GM18502 (cell line): ENCODE measurements at regions not wholly inside any gene's neighbourhood (a gene's known extent, or its start where the extent isn't known, plus 50 kb on each side); places are given as distances from the start of the nearest gene placed in this dataset.

ENCODE experiments used
- ATAC-seq: cut with Tn5 transposase; IDR thresholded peaks from one replicate; pipeline ENCODE4 v1.9.1; 2021; ENCODE audit warnings: mild to moderate bottlenecking; ENCODE audit not compliant: unreplicated experiment, poor library complexity

DNA sequence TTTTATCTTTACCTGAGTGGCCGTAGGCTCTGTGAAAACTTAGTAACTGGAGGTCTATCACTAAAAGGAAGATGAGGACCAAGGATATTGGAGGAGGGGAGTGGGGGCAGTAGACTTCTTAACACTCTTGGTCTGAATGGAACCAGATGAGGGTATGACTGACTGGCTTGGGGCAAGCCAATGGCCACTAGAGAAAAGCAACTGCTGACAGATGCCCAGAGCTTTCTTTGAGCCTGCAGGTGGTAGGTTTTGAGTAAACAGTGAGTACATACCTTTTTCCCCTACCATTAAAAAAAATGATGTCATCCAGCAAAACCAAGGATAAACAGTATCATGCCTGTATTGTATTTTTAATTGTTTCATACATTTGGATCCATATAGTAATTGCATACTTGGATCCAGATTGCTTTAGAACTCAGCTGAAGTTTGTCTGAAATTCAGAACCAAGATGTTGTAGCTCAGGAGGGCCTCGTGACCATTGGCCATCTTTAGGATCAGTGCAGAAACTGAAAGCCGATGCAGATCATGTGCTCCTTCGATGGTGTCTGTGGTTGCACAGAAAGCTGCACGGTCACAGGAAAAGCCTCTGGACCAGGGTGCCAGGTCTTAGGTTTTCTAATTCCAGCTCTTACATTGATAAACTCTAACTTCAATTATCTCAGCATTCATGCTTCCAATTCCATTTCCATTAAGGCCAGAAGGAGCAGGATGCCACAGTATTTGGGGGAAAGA, 131.0 kb downstream of the PDGFRA start:
- ATAC-seq = no peak

DNA sequence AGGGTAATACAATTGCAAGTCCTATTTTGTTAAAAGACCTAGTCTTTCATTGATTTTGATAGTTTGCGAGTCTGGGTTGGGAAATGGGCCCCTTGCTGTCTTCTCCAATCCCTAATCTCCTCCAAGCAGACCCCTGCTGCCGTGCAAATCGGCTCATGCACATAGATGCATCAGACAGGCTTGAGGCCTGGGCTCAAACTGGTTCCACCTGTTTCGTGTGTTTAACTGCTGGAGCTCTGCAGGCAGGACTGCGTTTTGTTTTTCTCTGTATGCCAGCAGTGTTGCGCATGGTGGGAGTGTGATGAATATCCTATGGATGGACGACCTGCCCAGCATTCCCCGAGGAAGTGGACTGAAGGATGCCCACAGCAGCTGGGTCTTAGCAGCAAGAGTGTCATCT, 133.9 kb downstream of the PDGFRA start:
- no peak for ATAC-seq

DNA sequence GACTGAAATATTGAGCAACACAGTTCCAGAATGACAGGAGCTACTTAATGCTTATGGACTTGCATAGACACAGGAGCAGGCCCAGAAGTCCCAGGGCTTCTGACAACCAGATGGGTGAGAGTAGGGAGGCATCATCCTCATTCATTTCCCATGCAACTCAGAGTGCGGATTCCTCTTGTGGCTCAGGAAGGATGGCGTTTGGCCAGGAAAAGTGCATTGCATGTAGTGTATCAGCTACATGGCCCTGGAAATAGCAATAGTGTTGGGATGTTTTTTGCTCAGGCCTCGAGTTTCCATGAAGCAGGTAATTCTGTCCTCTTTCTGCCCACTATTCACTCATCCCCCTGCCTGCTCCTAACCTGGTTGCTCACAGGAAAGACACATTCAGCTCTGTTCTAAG, 136.6 kb downstream of the PDGFRA start:
- ATAC-seq = no peak

DNA sequence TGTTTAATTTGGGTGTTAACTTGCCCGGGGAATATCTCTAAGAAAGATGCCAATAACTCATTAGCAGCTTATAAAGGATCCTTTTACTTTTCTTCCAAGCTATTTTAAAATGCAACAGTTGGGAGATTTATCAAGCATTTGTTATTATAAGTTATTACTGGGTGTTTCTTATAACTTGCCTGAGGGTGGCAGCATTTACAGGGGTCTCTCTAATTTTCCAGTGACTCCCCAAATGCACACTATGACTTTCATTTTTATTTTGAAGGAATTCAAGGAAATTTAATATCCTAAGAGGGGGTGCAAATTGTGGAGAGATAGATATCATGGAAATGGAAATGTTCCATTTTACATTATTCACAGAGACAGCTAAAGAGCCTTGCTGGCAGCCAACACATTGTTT, 138.0 kb downstream of the PDGFRA start:
- no peak for ATAC-seq

DNA sequence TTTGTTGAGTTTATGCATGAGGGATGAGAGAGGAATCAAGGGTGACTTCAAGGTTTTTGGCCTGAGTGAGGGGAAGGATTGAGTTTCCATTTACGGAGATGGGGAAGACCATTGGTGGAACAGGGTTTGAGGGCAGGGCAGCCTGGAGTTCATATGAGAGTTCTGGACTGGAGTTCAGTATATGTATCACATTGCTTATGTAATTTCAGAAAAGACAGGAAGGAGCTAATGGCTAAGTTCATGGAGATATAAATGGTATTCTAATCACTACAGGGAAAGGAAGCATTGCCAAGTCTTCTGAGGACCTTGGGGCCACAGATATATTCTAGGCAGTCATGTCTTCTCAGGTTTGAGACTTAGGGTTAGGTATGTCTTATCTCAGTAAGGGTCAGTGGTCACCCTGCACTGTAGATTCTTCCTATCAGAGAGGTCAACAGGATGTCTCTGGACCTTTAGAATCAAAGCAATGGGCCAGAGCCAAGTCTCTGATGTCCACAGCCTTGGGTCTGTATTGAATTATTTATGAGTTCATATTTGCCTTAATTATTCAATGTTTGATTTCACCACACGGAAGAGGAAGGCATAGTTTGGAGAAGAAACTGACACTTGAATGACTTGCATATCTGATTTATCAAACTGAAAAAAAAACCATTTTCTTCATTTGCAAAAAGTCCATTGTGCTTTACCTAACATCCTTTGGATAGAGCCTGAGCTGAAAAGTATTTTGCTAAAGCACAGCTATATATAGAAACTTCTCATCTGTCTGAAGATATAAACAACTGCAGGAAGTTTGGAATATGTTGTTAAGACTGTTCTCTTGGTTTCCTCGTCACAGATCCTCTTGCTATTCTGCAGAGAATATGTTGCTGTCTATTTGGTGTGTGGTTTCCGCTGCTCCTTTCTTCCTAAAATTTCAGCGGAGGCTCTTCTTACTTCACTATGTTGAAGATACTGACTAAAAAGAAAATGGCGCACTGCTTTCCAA, 139.5 kb downstream of the PDGFRA start:
- no peak for ATAC-seq

DNA sequence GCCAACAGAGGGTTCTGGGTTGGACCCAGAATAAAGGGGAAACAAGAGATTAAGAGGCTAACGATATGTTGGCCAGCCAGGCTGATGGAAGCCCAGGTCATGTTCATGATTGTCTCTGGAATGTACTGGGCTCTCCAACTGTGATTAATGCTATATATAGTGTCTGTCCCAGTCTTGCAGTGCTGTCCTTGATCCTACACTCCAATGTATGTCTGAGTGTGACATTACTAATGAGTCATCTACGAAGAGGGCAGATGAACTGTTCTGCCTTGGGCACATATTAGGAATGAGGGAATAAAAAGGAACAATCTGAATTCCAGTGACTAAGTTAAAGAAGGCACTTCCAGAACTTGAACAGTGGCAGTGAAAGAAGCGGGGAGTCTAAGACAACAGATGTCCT, 142.1 kb downstream of the PDGFRA start:
- ATAC-seq = no peak

DNA sequence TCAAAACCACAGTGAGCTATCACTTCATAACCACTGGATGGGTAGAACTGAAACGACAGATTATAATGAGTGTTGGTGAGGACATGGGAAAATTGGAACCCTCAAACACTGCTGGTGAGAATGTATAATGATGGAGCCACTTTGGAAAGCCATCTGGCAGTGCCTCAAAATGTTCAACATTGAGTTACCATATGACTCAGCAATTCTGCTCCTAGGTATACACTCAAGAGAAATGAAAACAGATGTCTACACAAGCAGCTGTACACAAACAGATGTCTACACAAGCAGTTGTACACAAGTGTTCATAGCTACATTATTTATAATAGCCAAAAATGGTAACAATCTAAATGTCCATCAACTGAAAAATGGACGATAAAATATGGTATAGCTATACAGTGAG, 143.9 kb downstream of the PDGFRA start:
- ATAC-seq = no peak

DNA sequence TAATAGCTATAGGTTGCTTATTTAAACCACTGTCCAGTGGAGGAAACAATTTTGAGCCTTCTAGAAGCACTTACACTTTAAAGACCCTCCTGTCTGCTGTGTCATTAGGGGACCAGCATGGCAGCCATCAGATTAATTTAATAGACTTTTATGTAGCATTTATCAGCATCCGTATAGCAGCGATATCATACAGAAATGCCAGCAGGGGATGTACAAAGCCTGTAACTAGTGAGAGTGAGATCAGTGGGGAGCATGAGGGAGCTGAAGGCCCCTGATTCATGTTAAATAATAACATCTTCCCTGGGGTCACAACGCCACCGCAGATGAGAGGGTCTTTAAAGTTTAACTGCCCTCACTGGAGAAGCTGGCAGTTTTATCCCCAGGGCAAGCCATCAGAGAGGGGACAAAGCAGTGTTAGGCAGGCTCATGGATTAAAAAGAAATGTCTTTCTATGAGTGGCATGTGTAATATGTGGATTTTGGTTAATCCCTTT, 144.7 kb downstream of the PDGFRA start:
- no peak for ATAC-seq

DNA sequence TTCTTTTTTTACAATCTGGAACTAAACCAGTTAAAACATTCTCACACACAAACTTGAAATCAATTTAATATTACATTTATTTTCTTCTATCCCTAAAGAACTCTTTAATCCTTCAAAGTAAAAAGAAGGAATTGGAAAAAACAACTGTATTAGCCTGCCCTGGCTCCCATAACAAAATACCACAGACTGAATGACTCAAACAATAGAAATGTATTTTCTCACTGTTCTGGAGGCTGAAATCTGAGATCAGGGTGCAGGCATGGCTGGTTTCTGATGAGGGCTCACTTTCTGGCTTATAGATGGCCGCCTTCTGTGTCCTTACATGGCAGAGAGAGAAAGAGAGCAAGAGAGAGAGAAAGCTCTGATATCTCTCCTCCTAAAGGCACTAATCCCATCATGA, 149.4 kb downstream of the PDGFRA start:
- ATAC-seq = no peak

DNA sequence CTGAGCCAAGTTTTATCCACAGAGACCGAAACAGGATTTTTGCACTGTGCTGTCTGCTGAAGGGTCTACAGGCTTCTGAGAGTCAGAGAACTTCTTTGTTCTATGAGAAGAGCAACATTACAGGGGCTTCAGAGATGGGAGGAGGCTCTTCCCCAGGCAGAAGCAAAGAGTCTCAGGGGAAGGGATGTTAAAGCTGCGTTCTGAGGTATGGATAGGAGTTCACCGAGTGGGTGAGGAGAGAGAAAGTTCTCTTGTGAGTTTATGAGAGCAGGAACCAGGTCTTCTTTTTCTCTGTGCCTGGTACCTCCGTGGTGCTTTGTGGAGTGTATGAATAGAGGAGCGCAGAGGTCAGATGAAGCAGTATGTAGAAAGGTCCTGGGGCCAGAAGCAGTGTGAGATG, 155.1 kb downstream of the PDGFRA start:
- no peak for ATAC-seq

DNA sequence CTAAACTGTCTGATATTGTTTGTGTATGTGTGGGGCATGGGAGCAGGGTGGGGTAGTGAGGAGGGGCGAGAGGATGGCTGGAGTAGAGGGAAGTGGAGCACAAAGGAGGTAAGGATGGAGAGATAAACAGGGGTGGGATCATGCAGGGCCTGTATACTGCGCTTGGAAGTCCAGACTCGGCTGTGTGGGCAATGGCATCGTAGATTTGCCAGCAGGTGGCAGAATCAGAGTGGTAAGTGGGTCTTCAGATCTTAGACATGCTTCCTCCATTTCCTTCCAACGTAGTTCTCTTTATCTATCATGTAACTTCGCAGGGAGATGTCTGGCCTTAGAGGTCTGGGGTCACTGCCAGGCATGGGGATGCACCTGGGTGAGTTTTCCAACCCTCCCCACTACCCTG, 155.5 kb downstream of the PDGFRA start:
- no peak for ATAC-seq

DNA sequence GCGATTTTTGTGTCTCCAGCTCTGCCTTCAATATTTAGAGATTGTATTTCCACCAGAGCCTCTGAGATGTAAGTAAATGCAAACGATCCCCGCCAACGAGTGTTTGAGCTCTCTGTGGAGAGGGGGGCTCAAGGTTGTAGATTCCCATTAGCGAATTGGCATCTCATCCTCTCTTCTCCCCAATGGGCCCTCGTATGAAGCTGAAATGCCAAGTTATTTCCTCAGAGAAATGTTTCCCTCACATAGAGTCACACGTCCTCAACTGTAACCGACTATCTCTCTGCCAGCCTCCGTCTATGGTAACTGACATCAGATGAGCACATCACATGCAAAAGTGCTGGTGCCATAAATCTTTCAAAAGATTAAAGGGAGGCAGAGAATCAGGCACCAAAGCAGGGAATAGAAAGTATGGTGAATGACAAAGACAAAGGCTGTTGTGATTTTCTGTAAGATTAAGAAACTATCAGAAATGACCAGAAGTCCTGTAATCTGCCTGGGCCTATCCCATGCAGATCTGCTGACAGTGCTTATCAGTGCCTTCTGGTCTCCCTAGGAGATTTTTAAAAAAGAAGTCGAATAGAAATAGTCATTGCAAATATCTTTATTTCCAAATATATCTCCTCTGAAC, 157.1 kb downstream of the PDGFRA start:
- ATAC-seq = no peak

DNA sequence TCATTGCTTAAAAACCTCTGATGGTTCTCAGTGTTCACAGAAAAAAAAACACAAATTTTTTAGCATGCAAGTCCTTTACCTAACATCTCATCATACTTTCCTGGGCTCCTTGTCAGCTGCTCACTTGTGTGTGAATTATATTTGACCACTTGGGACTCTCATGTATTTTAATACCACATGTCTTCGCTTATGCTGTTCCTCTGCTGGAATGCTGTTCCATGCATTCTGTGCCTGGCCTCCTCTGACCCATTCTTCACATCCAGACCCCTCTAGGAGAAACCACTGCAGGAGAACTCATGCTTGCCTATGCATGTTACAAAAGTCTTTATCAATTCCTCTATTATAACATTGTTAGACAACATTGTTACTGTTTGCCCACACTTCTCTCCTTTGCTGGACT, 157.6 kb downstream of the PDGFRA start:
- ATAC-seq = no peak

DNA sequence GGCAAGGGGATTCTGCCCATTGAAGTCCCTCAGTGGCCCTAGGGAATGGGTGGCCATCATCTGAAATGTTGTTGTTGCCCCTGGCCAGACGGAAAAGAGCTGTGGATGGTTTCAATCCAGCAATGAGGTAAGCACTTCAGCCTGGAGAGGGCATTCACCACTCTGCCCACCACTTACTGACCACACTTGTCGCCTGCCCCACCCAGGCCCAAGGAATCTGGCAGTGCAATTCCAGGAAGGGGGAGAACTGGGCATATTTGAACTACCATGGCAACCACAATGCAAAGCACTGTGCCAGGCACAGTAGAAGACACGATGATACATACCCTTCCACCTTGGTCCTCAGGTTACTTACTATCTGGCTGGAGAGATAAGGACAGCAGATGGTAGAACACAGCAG, 161.6 kb downstream of the PDGFRA start:
- ATAC-seq = no peak

DNA sequence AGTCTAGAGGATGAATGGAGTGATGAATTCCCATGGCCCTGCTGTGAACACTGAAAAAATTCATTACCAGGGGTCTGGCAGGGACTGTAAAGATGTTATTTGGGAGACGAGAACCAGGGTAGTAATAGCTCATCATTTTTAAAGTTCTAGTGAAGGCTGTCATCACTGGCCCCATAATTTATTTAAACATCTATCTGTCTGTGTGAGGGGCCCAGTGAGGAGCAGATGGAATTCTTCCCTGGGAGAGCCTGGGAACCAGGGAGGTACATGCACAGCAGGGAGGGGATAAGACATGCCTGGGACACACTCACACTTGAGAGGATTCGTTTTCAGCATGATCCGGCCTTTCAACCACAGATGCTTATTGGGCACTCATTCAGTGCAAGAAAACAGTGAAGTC, 162.0 kb downstream of the PDGFRA start:
- ATAC-seq = no peak

DNA sequence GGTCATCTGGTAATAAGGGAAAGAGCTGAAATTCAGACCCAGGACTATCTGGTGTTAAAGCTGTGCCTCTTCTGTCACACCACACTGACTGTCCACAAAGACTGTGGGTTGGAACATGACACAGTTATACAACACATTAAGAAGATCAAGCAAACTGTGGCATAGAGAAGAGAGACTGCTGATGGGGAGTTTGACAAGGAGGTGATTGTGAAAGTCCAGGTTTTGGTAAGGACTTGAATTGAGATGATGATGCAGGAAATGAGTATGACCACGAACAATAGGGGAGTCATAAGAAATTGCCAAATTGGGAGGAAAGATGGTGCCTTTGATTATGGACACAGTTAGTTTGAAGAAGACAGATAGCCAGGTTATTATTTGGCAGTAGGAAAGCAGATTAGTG, 163.4 kb downstream of the PDGFRA start:
- no peak for ATAC-seq

DNA sequence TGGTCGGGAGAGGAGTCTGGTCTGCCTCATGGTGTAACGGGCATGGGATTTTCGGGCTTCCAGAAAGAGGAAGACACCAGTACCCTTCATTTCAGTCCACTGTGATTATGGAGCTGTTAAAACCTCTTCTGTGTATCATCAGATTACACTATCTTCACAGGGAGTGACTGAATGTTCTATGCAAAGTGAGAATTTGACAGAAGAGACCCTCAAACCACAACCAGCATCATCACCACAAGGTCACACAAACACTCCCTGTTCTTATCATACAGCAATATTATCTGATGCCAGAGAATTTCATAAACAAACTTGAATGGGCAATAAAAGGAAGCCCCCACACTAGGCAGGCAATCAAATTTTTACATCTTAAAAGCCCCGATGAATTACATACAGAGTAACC, 164.2 kb downstream of the PDGFRA start:
- ATAC-seq = no peak

DNA sequence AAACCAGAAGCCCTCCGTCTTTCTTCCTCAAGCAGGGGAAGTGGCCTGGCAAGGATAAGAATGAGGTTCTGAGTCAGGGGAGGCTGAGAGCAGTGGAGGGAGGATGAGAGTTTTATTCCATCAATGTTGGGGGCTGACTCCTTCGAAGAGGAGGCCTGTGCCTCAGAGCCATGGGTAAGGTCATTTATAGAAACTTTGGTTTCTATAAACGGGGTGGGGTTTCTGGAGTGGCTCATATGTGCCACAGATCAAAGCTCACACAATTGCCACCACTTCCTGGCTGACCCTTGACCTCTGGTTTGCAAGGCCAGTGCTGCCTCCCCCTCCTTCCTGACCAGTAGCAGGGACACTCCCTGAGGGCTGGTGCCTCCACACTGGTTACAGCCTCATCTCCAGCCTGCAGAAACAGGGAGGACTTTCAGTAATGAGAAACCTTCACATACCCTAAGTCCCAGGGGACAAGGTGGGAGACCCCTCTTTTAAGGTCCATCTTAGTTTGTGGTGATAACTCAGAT, 166.0 kb downstream of the PDGFRA start:
- no peak for ATAC-seq

DNA sequence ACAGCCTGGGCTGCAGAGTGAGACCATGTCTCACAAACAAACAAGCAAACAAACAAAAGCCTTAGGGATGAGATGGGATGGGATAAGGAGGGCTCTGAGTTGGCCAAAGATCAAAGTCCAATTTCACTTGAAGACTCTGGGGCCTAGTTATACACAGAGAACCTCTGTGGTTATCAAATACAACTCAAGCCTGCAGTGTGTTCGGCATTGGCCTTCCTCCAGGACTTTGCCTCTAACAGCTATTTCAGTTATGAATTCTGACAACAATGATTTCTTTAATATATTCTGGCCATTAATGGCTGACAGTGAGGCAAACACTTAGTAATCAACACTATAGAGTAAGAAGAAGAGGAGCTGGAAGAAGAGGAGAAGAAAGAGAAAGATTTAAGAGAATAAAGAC, 171.1 kb downstream of the PDGFRA start:
- no peak for ATAC-seq

DNA sequence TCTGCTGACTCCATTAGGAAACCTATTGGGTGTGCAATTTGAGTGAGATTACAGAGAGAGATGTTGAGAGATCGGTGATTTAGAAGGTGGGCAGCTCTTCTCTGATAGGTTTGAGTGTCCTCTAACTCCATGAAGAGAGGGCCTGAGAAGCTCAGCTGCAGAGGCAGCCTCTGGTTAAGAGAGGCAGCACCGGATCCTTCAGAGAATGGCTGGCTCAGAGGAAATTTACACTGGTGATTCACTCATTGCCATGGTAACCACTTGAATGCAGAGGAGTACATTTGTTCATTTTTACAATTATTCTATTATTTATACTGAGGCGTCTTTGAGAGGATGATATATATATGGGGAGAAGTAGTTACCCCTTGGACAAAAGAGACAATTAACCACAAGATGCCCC, 171.7 kb downstream of the PDGFRA start:
- ATAC-seq = no peak
